ENCODE measurements at regions not wholly inside any gene's neighbourhood (a gene's known extent, or its start where the extent isn't known, plus 50 kb on each side); places are given as distances from the start of the nearest gene placed in this dataset.

DNA sequence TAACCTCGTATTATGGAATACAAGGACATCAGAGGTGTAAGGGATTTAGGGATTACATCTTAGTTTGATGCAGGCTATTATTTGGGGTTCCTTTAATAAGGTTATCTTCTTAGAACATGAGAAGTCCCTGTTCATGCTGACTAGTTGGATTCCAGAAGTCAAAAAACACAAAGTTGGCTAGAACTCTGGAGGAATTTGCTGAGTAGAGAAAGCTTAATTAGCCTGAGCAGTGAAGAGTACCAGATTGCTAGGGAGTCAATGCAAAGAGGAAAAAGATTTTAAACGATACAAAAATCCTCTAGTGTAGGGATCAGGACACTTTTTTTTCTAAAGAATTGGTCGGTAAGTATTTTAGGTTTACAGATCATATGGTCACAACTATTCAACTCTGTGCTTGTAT is 1872.5 kb upstream of the C9orf72 start:
- H3K9me3 Mint-ChIP-seq: no peaks in the 10 kb centered on the region
- H3K36me3 Mint-ChIP-seq (ENCODE audit: insufficient read depth in 1 of 3, low read depth in 3 of 3): peaks cover 0 to 10% (median 0%) of the 10 kb centered on the region in 3 experiments; a peak in 2 of 7 replicates

More for the DNA sequence above, 1872.5 kb upstream of the C9orf72 start:
- Histone ChIP-seq H3K56ac (ENCODE audit: insufficient read length, low read depth, low read length) (no peak overlapping the region), H2AK5ac (ENCODE audit: insufficient read length, low read length) (no peak overlapping the region), H2BK5ac (ENCODE audit: insufficient read length, low read length) (no peak overlapping the region), H3K4me2 (ENCODE audit: insufficient read depth, insufficient read length, low read length) (no peak overlapping the region), H4K20me1 (ENCODE audit: control insufficient read depth, insufficient read depth, insufficient read length) (no peaks in the 10 kb centered on the region), H3K27ac (ENCODE audit: insufficient read length, low read depth, low read length) (no peak overlapping the region), H2BK120ac (ENCODE audit: low read depth, low read length, poor library complexity, severe bottlenecking) (no peak overlapping the region), H3K23me2 (ENCODE audit: insufficient read length, low read depth, low read length, poor library complexity, severe bottlenecking) (no peaks in the 10 kb centered on the region), H3K14ac (ENCODE audit: insufficient read depth, low read length) (no peak overlapping the region), H3T11ph (ENCODE audit: low read length) (no peak overlapping the region), H3K4ac (ENCODE audit: low read depth, low read length) (no peak overlapping the region), H3K9ac (ENCODE audit: extremely low read depth, insufficient read length, low read length) (no peak overlapping the region), H3K79me2 (ENCODE audit: insufficient read depth, low read length) (no peaks in the 10 kb centered on the region), H3K18ac (ENCODE audit: insufficient read length, low read depth, low read length) (no peak overlapping the region), H4K91ac (ENCODE audit: insufficient read length, low read depth, low read length) (no peak overlapping the region), H2BK12ac (ENCODE audit: insufficient read length, low read depth, low read length) (no peak overlapping the region), H3K4me1 (ENCODE audit: insufficient read depth, low read length) (no peaks in the 10 kb centered on the region), H3K27me3 (ENCODE audit: insufficient read depth, low read length) (no peaks in the 10 kb centered on the region), H4K5ac (ENCODE audit: insufficient read length, low read depth, low read length) (no peak overlapping the region), H2BK20ac (ENCODE audit: low read depth, low read length, poor library complexity, severe bottlenecking) (no peak overlapping the region), H3K79me1 (ENCODE audit: insufficient read depth, low read depth, low read length, poor library complexity, severe bottlenecking) (no peaks in the 10 kb centered on the region), H2AFZ (ENCODE audit: low read length) (no peak overlapping the region), H2BK15ac (ENCODE audit: low read depth, low read length) (no peak overlapping the region), H4K8ac (replicated peaks; ENCODE audit: insufficient read length, low read depth, low read length) (no peak overlapping the region), H3K9me3 (ENCODE audit: control insufficient read depth, low read depth, low read length) (no peaks in the 10 kb centered on the region), H3K23ac (ENCODE audit: insufficient read length, low read depth, low read length) (no peak overlapping the region)
- TF ChIP-seq, protein P1, sequence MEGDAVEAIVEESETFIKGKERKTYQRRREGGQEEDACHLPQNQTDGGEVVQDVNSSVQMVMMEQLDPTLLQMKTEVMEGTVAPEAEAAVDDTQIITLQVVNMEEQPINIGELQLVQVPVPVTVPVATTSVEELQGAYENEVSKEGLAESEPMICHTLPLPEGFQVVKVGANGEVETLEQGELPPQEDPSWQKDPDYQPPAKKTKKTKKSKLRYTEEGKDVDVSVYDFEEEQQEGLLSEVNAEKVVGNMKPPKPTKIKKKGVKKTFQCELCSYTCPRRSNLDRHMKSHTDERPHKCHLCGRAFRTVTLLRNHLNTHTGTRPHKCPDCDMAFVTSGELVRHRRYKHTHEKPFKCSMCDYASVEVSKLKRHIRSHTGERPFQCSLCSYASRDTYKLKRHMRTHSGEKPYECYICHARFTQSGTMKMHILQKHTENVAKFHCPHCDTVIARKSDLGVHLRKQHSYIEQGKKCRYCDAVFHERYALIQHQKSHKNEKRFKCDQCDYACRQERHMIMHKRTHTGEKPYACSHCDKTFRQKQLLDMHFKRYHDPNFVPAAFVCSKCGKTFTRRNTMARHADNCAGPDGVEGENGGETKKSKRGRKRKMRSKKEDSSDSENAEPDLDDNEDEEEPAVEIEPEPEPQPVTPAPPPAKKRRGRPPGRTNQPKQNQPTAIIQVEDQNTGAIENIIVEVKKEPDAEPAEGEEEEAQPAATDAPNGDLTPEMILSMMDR (conservative IDR thresholded peaks at IDR 0.05): no peak
- DNase-seq: no peak
- H3K27ac Mint-ChIP-seq: no peak overlapping the region
- no peaks in the 10 kb centered on the region for H3K27me3 Mint-ChIP-seq (ENCODE audit: low read depth)
- WGBS (ENCODE audit: extremely low coverage, insufficient read length, low lambda C conversion rate): no CpG with 5 or more reads among the region's 3 CpGs
- no peak overlapping the region for H3K4me3 Mint-ChIP-seq
- H3K4me1 Mint-ChIP-seq: peaks cover 17 to 23% of the 10 kb centered on the region in 2 experiments

All from H9 (cell line).